H1 (cell line): ENCODE measurements at regions not wholly inside any gene's neighbourhood (a gene's known extent, or its start where the extent isn't known, plus 50 kb on each side); places are given as distances from the start of the nearest gene placed in this dataset.

Experiments used
- ASH2L ChIP-seq: fragments of 200-600, 300-600 bp; sonication (generic); IDR thresholded peaks from one replicate; pipeline ENCODE4 v1.7.1; 2017; ENCODE audit warnings: low read length
- BRCA1 ChIP-seq: IDR thresholded peaks from 2 replicates; pipeline ENCODE4 v1.6.1; 2012; ENCODE audit warnings: low read depth, low read length, improper control_type of control experiment
- EZH2 ChIP-seq: fragments of 200-600 bp; sonication (generic); IDR thresholded peaks from 2 replicates; pipeline ENCODE4 v1.7.1; 2012; ENCODE audit warnings: low read depth, mild to moderate bottlenecking, moderate library complexity, low read length, inconsistent platforms; ENCODE audit not compliant: severe bottlenecking
- GABPA ChIP-seq: IDR thresholded peaks from 2 replicates; pipeline ENCODE4 v1.6.1; 2011; ENCODE audit warnings: mild to moderate bottlenecking, low read length, moderate library complexity, borderline replicate concordance; ENCODE audit not compliant: insufficient read depth
- HDAC2 ChIP-seq, 2 experiments: fragments of 300-600 bp in 1 of 2; sonication (generic) in 1 of 2; IDR thresholded peaks; 2 replicates each; pipeline ENCODE4 v1.6.1; 2011 to 2012; ENCODE audit warnings: low read depth in 2 of 2, low read length in 2 of 2, mild to moderate bottlenecking in 2 of 2, moderate library complexity in 2 of 2, borderline replicate concordance in 1 of 2, inconsistent platforms in 1 of 2
- KDM1A ChIP-seq: fragments of 200-600, 300-600 bp; sonication (generic); IDR thresholded peaks from 2 replicates; pipeline ENCODE4 v1.7.1; 2016; ENCODE audit warnings: mild to moderate bottlenecking, low read length, borderline replicate concordance
- NRF1 ChIP-seq: IDR thresholded peaks from 2 replicates; pipeline ENCODE4 v1.6.1; 2011; ENCODE audit warnings: mild to moderate bottlenecking, low read depth, low read length, improper control_type of control experiment
- RAD21 ChIP-seq, 2 experiments: IDR thresholded peaks in 1 of 2; conservative IDR thresholded peaks in 1 of 2; 2 replicates each; pipeline ENCODE4 v1.6.1; 2011; ENCODE audit warnings: low read depth in 2 of 2, low read length in 2 of 2, improper control_type of control experiment in 1 of 2, inconsistent platforms in 1 of 2, mild to moderate bottlenecking in 1 of 2, moderate library complexity in 1 of 2
- RFX5 ChIP-seq: IDR thresholded peaks from 2 replicates; pipeline ENCODE4 v1.6.1; 2011; ENCODE audit warnings: low read depth, low read length, improper control_type of control experiment, borderline replicate concordance
- RXRA ChIP-seq: IDR thresholded peaks from 2 replicates; pipeline ENCODE4 v1.6.1; 2011; ENCODE audit warnings: low read depth, mild to moderate bottlenecking, low read length, moderate library complexity; ENCODE audit not compliant: insufficient read depth
- SIN3A ChIP-seq, 2 experiments: IDR thresholded peaks in 1 of 2; conservative IDR thresholded peaks in 1 of 2; 2 replicates each; pipeline ENCODE4 v1.6.1; 2011 to 2012; ENCODE audit warnings: low read length in 2 of 2, improper control_type of control experiment in 1 of 2, low read depth in 1 of 2, mild to moderate bottlenecking in 1 of 2
- SP1 ChIP-seq: IDR thresholded peaks from 2 replicates; pipeline ENCODE4 v1.6.1; 2011; ENCODE audit warnings: low read depth, low read length
- YY1 ChIP-seq: IDR thresholded peaks from 2 replicates; pipeline ENCODE4 v1.6.1; 2011; ENCODE audit warnings: low read depth, mild to moderate bottlenecking, low read length
- TF ChIP-seq, protein P1 (sequence below), 3 experiments: IDR thresholded peaks; 1 replicate in 2 of 3; 2 replicates in 1 of 3; pipeline versions ENCODE4 v1.5.1 to v1.6.1; 2011; ENCODE audit warnings: low read length in 3 of 3, mild to moderate bottlenecking in 3 of 3, inconsistent platforms in 2 of 3, low read depth in 1 of 3, moderate library complexity in 1 of 3; ENCODE audit not compliant: insufficient read depth in 1 of 3; ENCODE audit errors: control extremely low read depth in 1 of 3

DNA sequence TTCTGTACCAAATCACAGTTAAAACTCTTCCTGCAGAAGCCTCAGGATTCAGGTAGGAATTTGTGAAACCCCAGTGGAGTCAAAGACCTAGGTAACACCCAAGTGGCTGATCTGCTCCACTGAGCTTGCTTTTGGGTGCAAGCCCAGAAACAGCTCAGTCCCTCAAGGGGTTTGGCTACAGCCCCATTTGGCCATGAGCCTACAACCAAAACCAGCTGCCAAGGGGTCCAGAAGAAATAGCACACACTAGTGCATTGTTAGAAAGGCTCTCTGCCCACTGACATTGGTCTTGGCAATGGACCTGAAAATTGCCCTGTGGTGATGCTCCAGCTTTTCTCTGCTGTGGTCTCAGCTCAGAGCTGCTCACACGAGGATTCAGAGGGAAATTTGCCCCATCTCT lies 577.4 kb upstream of the INTU start:
- TF ChIP-seq RFX5, result no peak
- no peak for TF ChIP-seq HDAC2 (IDR thresholded peaks at IDR 0.05; ENCODE audit: borderline replicate concordance in 1 of 2, low read depth in 2 of 2, low read length in 2 of 2)
- no peak for TF ChIP-seq RAD21 (IDR thresholded peaks at IDR 0.05 in 1 of 2, conservative IDR thresholded peaks at IDR 0.05 in 1 of 2; ENCODE audit: low read depth in 2 of 2, low read length in 2 of 2)
- no peak for TF ChIP-seq EZH2
- TF ChIP-seq GABPA, result no peak
- TF ChIP-seq RXRA, result no peak
- TF ChIP-seq, protein P1, sequence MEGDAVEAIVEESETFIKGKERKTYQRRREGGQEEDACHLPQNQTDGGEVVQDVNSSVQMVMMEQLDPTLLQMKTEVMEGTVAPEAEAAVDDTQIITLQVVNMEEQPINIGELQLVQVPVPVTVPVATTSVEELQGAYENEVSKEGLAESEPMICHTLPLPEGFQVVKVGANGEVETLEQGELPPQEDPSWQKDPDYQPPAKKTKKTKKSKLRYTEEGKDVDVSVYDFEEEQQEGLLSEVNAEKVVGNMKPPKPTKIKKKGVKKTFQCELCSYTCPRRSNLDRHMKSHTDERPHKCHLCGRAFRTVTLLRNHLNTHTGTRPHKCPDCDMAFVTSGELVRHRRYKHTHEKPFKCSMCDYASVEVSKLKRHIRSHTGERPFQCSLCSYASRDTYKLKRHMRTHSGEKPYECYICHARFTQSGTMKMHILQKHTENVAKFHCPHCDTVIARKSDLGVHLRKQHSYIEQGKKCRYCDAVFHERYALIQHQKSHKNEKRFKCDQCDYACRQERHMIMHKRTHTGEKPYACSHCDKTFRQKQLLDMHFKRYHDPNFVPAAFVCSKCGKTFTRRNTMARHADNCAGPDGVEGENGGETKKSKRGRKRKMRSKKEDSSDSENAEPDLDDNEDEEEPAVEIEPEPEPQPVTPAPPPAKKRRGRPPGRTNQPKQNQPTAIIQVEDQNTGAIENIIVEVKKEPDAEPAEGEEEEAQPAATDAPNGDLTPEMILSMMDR (IDR thresholded peaks at IDR 0.05; ENCODE audit: control extremely low read depth in 1 of 3, insufficient read depth in 1 of 3, low read depth in 1 of 3, low read length in 3 of 3), result no peak
- TF ChIP-seq ASH2L, result no peak
- no peak for TF ChIP-seq NRF1
- no peak for TF ChIP-seq YY1
- TF ChIP-seq BRCA1, result no peak
- TF ChIP-seq SIN3A (conservative IDR thresholded peaks at IDR 0.05 in 1 of 2, IDR thresholded peaks at IDR 0.05 in 1 of 2; ENCODE audit: low read depth in 1 of 2, low read length in 2 of 2), result no peak
- no peak for TF ChIP-seq SP1
- no peak for TF ChIP-seq KDM1A
